ENCODE measurements at regions not wholly inside any gene's neighbourhood (a gene's known extent, or its start where the extent isn't known, plus 50 kb on each side); places are given as distances from the start of the nearest gene placed in this dataset.
"Not testable (repeated sequence)": the region's sequence is repeated elsewhere in the genome, so short reads cannot be mapped to it uniquely, and the experiment has no call there.

- no peak for DNase-seq (ENCODE audit: low spot score)
Observed at GRCh38 chr9:115305543-115305942, 187.6 kb upstream of the TNC start.

DNA sequence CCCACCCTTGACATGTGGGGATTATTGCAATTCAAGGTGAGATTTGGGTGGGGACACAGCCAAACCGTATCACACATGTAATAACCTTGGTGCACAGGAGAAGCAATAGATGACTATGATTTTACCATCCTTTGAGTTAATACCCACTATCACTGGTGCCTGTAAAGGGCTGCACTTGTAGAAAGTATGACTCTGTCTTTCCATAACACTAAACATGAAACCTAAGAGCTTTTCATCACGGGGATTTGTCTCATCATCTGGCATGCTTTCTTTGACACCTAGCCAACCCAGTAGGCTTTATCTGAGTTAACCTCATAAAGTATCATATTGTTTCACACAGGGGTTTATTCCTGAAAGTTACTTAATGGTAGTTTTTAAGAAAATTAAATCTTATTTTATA lies 188.9 kb upstream of the TNC start:
- no peak for DNase-seq (ENCODE audit: low spot score)

- DNase-seq (ENCODE audit: low spot score): no peak
Observed at GRCh38 chr9:115313545-115313944, 195.6 kb upstream of the TNC start.

DNA sequence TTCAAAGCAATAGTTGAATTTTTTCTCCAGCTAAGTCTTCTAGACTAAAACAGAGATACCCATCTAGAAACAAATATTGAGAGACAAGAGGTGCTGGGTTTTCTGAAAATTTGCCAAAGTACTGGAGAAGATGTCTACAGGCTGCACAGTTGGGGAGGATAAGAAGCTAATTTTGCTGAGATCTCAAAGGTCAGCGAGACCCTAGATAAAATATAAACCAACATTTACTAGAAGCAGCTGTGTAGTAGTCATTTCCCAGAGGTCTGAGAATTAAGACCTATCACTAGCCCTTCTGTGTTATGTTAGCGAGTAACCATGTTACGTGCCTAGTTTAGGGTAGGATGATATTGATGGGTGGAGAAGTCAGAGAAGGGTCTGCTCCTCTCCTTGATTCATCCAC lies 208.5 kb upstream of the TNC start:
- no peak for DNase-seq (ENCODE audit: low spot score)

DNA sequence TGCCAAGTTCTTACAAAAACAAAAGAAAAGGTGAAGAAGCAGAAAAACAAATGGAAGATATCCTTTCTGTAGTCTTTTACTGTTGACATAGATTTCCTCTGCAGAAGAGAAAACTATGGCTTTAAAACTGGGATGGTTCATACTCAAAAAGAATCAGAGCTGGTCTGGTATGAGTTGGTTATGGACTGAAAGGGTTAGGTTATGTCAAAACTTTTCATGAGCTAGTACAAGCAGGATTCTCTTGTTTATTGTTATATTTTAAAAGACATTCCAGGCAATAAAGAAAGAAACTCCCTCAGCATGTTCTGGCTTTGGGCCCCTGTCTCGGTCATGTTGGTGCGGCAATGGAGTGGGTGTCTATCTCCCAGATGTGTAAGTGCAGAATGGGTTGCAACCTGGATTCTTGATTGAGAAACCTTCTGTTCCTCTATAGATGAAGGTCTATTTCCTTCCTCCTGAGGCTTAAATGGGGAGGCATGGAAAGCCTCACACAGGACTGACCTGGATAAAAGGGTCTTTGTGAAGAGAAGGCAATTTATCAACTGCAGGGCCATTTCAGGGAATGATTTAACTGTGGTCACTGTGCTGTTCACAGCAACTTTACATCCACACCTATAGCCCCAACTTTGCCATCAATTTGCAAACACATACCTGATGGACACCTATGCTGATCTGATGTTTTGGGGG lies 209.6 kb upstream of the TNC start:
- DNase-seq (ENCODE audit: low spot score): no peak

DNA sequence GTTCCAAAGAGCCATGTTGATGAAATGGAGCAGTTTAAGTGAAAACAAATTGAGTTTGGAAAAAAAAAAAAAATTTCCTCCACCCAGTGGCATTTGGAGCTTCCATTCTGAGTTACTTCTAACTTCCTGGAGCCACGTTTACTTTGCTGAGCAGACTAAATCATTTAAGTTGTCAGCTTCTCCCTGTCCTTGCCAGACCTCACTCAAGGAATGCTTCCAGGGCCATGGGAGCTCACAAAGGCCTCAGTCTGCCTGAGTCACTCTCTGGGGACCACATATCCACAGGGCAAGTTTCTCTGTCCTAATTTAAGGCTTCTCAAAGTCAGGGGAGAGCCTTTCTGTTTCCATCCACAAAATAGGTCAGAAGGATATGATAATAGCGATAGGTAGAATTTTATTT lies 210.3 kb upstream of the TNC start:
- no peak for DNase-seq (ENCODE audit: low spot score)

DNA sequence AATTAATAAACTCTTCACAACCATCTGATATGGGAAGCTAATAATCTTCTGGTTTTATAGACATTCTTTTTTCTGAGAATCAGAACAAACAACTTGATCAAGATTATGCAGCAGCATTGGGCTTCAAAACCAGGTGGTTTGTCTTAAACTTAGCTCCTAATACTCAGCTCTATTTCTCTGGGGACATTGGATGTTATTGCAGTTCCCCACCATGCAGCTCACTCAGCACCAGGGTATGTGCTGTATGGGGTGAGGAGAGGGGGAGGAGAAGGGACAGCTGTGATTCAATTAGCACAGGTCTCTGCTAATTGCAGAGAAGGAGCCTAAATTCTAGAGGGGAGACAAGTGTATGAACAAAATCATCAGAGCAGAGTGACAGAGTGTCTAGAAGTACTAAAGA lies 210.7 kb upstream of the TNC start:
- DNase-seq (ENCODE audit: low spot score): no peak

DNA sequence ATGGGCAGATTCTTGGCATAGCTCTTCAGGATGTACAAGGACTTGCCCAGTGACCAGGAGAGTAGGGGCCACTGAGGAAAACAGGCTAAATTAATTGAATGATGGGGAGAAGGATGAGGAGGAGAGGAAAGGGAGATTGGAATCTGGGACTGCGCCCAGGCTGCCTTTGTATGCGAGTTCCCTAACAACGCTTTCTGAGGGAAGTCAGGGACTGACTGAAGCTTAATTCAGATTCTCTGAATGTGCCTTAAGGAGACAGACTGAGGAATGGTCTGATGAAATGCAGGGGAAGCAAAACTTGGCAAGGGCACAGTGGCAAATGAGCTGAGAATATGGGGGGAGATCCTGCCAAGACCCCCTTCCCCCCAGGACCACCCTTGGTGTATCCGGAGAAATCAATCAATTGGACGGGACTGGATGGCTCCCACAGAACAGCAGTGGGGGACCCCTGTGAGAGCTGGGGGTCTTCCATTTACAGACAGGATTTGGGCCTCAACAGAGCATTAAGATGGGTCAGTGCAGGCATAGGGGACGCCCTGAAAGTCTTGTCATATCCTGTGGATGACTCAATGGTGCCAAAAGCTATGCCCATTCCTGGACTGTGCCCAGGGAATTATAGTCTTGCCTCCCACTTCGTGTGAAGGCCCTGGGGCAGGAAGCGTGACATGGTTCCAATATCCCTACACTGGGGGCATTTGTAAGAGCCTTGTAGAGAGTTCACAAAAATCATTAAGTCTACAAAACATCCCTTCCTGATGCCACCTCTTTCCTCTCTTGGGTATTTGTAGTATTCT lies 215.5 kb upstream of the TNC start:
- no peak for DNase-seq (ENCODE audit: low spot score)

GRCh38 chr9:115335439-115335838 lies 217.5 kb upstream of the TNC start:
- no peak for DNase-seq (ENCODE audit: low spot score)

DNA sequence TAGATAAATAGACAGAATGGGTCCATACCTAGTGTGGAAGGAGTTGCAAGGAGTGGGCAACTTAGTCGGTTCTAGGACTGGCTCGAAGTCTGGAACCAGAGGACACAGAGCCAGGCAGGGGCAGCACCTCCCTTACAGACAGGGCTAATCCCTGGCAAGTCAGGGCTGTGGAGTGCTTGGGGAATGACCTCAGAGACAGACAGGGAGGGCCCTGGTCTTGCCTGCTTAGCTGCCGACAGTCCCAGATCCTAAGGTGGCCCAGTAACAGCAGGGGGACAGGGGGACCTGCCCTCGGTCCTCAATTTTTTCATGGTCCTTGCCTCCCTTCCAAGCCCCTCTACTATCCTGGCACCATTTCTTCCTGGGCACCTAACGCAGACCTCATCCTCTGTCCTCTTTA lies 222.4 kb upstream of the TNC start:
- no peak for DNase-seq (ENCODE audit: low spot score)

DNA sequence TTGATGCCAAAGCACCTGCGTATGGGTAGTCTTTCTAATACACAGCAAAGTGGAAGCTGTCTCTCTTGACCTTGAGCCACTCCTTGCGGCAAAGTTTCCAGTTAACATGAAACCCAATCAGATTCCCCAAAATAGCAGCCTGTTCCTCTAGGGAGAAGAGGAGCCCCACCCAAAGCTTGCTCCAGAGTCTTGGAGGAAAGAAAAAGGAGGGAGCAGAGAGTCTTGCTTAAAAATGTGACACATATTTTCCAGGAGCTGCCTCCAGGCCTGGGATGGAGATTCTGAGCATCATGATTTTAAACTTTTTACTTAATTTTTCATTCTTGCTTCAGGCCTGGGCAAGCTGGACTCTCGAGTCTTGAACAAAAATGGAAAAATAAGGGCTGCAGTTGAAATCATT lies 223.5 kb upstream of the TNC start:
- no peak for DNase-seq (ENCODE audit: low spot score)

DNA sequence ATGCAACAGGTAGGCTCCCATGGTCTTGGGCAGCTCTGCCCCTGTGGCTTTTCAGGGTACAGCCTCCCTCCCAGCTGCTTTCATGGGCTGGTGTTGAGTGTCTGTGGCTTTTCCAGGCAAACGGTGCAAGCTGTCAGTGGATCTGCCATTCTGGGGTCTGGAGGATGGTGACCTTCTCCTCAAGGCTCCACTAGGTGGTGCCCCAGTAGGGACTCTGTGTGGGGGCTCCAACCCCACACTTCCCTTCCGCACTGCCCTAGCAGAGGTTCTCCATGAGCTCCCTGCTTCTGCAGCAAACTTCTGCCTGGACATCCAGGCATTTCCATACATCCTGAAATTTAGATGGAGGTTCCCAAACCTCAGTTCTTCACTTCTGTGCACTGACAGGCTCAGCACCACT lies 229.8 kb upstream of the TNC start:
- not testable (repeated sequence) for DNase-seq (ENCODE audit: low spot score)

GRCh38 chr9:115348936-115349335 lies 231.0 kb upstream of the TNC start:
- DNase-seq (ENCODE audit: low spot score): not testable (repeated sequence)

DNA sequence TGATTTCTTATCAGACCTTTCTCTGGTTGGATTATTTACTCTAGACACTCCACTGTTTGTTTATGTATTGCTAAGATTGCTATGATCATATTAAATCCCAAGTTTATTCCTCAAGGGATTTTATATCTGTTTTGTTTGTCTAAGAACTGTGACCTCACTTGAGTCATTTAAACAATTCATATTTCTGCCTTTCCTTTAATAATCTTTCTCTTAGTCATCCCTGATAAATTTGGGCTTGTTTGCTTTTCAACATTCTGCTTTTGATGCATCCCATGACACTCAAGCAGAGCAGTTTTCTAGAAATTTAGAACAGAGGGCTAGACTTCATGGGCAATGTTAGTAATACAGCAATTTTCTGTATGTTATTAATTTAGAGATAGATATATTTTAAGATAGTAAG lies 231.6 kb upstream of the TNC start:
- no peak for DNase-seq (ENCODE audit: low spot score)

DNA sequence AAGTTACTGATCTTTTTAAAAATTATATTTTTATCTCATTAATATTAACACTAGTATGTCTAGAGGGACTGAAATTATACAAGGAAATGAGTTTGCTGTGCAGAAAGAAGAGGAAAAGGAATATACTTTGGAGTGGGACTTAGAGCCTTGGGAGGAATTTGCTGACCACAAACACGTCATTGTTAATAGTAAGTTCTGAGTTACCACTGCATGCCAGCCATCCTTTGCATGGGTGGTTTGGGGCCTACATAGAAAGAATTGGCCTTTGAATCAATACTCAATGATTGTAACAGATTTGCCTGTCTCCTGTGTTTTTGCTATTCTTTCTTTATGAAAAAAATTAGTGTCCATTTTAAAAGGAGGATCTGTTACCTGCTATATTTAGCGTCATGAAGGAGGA lies 232.6 kb upstream of the TNC start:
- DNase-seq (ENCODE audit: low spot score): no peak

GRCh38 chr9:115353681-115354080 lies 235.7 kb upstream of the TNC start:
- DNase-seq (ENCODE audit: low spot score): peak; percentile 73

DNA sequence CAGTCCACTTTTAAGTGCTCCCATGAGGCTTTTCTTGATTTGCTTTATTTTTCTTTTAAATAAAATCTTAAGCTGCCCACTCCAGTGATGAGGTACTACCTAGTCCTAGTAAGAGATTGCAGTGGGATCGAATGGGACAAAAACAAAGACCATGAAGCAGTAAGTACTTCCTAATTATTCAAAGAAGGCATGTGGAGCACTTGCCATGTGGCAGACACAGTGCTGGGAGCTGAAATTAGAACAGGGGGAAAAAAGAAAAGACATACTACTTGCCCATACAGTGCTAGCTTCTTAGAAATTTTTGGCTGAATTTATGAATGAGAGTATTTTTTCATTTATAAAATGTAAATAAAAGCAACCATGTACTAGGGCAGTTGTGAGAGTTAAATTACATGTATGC lies 239.9 kb upstream of the TNC start:
- DNase-seq (ENCODE audit: low spot score): no peak

GRCh38 chr9:115359017-115359780 lies 241.2 kb upstream of the TNC start:
- no peak for DNase-seq (ENCODE audit: low spot score)

- no peak for DNase-seq (ENCODE audit: low spot score)
Observed at GRCh38 chr9:115360122-115360521, 242.2 kb upstream of the TNC start.

GRCh38 chr9:115362101-115362500 lies 244.1 kb upstream of the TNC start:
- no peak for DNase-seq (ENCODE audit: low spot score)

DNA sequence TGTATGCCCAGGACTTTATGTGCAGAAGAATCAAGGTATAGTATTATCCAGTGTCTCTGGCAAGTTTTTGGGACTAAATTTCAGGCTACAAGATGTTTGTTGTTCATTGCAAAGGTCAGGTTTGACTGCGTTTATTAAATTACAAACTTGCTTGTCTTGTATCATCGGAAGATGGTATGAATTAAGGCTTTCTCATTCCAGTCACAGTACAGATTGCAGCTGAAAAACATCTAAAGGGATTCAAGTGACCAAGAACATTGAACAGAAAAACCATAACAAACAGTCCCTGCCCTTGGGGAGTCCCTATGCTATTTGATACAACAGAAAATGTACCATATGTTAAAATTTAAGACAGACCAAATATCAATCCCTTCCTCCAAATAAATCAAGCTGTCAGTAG lies 244.7 kb upstream of the TNC start:
- DNase-seq (ENCODE audit: low spot score): no peak

DNA sequence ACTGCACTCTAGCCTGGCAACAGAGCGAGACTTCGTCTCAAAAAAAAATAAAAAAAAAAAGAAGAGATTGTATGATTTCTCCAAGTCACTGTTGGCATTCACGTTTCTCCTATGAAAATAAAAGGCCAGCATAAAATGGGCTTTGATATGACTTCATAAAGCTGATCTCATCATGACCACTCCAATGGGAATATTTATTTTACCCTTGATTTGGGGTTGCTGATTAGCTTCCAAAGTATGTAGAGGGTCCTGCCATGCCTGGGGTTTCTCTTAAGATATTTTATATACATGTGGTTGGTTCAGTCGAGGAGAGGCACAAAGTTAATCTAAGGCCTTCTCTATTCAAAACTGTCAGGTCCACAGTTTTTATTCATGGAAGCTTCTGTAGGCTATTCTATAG lies 247.0 kb upstream of the TNC start:
- no peak for DNase-seq (ENCODE audit: low spot score)

DNA sequence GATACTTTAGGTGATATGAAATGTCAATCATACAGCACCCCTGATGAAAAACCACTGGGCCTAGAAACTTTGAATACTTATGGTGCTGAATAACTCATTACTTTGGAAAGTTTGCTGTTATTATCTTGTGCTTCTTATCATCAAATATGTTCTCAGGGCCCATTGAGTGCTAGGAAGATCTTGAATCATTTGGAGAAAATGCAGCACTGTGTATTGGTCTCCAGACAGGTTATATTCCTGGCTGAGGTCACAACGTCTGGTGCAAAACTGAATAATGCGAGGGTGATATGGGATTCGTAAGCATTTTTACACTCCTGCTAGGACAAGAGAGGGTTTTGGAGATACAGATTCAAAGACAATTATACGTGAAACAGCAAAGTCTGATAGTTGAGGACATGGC lies 249.4 kb upstream of the TNC start:
- DNase-seq (ENCODE audit: low spot score): no peak
